ENCODE measurements at regions not wholly inside any gene's neighbourhood (a gene's known extent, or its start where the extent isn't known, plus 50 kb on each side); places are given as distances from the start of the nearest gene placed in this dataset.
"Not testable (repeated sequence)": the region's sequence is repeated elsewhere in the genome, so short reads cannot be mapped to it uniquely, and the experiment has no call there.

- no peak for ATAC-seq
- peak; percentile 39 for DNase-seq (ENCODE audit: low spot score)
Measured at GRCh38 chr22:11253000-11253511, 4274.9 kb upstream of the OR11H1 start.

- not testable (repeated sequence) for DNase-seq (ENCODE audit: low spot score)
Measured at GRCh38 chr22:11270981-11271380, 4257.0 kb upstream of the OR11H1 start.

GRCh38 chr22:11285116-11285838 is 4242.7 kb upstream of the OR11H1 start:
- not testable (repeated sequence) for DNase-seq (ENCODE audit: low spot score); ATAC-seq

More at GRCh38 chr22:11270981-11271380, 4257.0 kb upstream of the OR11H1 start:
- not testable (repeated sequence) for ATAC-seq

- DNase-seq (ENCODE audit: low spot score); ATAC-seq: not testable (repeated sequence)
Measured at GRCh38 chr22:11285839-11286205, 4242.2 kb upstream of the OR11H1 start.

- not testable (repeated sequence) for DNase-seq (ENCODE audit: low spot score); ATAC-seq
Measured at GRCh38 chr22:11288246-11289220, 4239.5 kb upstream of the OR11H1 start.

GRCh38 chr22:11298126-11298893 is 4229.7 kb upstream of the OR11H1 start:
- not testable (repeated sequence) for DNase-seq (ENCODE audit: low spot score); ATAC-seq

- not testable (repeated sequence) for ATAC-seq; DNase-seq (ENCODE audit: low spot score)
Measured at GRCh38 chr22:11302427-11302826, 4225.6 kb upstream of the OR11H1 start.

GRCh38 chr22:11302904-11303303 is 4225.1 kb upstream of the OR11H1 start:
- DNase-seq (ENCODE audit: low spot score); ATAC-seq: not testable (repeated sequence)

GRCh38 chr22:11305179-11305578 is 4222.8 kb upstream of the OR11H1 start:
- not testable (repeated sequence) for ATAC-seq

GRCh38 chr22:11306933-11307518 is 4221.0 kb upstream of the OR11H1 start:
- not testable (repeated sequence) for ATAC-seq; DNase-seq (ENCODE audit: low spot score)

More at GRCh38 chr22:11305179-11305578, 4222.8 kb upstream of the OR11H1 start:
- DNase-seq (ENCODE audit: low spot score): not testable (repeated sequence)

GRCh38 chr22:11307998-11308397 is 4220.0 kb upstream of the OR11H1 start:
- DNase-seq (ENCODE audit: low spot score) (no peak), ATAC-seq (no peak)

- not testable (repeated sequence) for DNase-seq (ENCODE audit: low spot score); ATAC-seq
Measured at GRCh38 chr22:11309777-11310176, 4218.2 kb upstream of the OR11H1 start.

GRCh38 chr22:11310647-11311046 is 4217.3 kb upstream of the OR11H1 start:
- DNase-seq (ENCODE audit: low spot score); ATAC-seq: not testable (repeated sequence)

- ATAC-seq; DNase-seq (ENCODE audit: low spot score): not testable (repeated sequence)
Measured at GRCh38 chr22:11312640-11313039, 4215.4 kb upstream of the OR11H1 start.

- not testable (repeated sequence) for ATAC-seq; DNase-seq (ENCODE audit: low spot score)
Measured at GRCh38 chr22:11313040-11313759, 4214.8 kb upstream of the OR11H1 start.

- not testable (repeated sequence) for ATAC-seq
Measured at GRCh38 chr22:11318633-11319032, 4209.4 kb upstream of the OR11H1 start.

GRCh38 chr22:11324439-11325037 is 4203.5 kb upstream of the OR11H1 start:
- not testable (repeated sequence) for ATAC-seq; DNase-seq (ENCODE audit: low spot score)

More at GRCh38 chr22:11318633-11319032, 4209.4 kb upstream of the OR11H1 start:
- DNase-seq (ENCODE audit: low spot score): not testable (repeated sequence)

- ATAC-seq (no peak), DNase-seq (ENCODE audit: low spot score) (no peak)
Measured at GRCh38 chr22:11325767-11326166, 4202.2 kb upstream of the OR11H1 start.

Data from left lobe of liver (tissue), 2 donors.